ENCODE measurements at regions not wholly inside any gene's neighbourhood (a gene's known extent, or its start where the extent isn't known, plus 50 kb on each side); places are given as distances from the start of the nearest gene placed in this dataset.

GRCh38 chr22:42188808-42189447 is 58.3 kb upstream of the CYP2D6 start:
- no peak for TF ChIP-seq EZH2phosphoT487 (IDR thresholded peaks at IDR 0.05; ENCODE audit: borderline replicate concordance, low read length)
- no peak for TF ChIP-seq CTCF (conservative IDR thresholded peaks at IDR 0.05; ENCODE audit: low read depth, low read length)
- no peak for TF ChIP-seq EZH2 (IDR thresholded peaks at IDR 0.05; ENCODE audit: low read length, unreplicated experiment)

All from PC-3 (cell line).